Left colon (tissue), 2 donors: ENCODE measurements at regions not wholly inside any gene's neighbourhood (a gene's known extent, or its start where the extent isn't known, plus 50 kb on each side); places are given as distances from the start of the nearest gene placed in this dataset.

Source experiments
- ATAC-seq: fragments of 200-7000 bp; cut with Tn5 transposase; one replicate; pipeline ENCODE4 v1.9.1; 2020; ENCODE audit warnings: mild to moderate bottlenecking, moderate library complexity
- DNase-seq, 2 donors: peaks; one replicate each; pipeline ENCODE4 v3.0.0-alpha.2; 2020
- intact Hi-C, 2 donors: fragments of 100-400 bp; cut with DNase I in 1 of 2; cut with micrococcal nuclease in 1 of 2; formaldehyde crosslinking; loops; one replicate each; pipeline versions ENCODE4 v1.11.2 to v1.14.0; 2022; cut with DNase I, micrococcal nuclease
- donor health status: DM: no; HTN: no; CAD: no.
- donor health status: DM: yes; HTN: yes; CAD: no.

- ATAC-seq (no peak), DNase-seq (no peak)
- intact Hi-C loops, result no loop called here
These were observed 607.1 kb downstream of the KCNJ2 start for GRCh38 chr17:70776441-70776840.

DNA sequence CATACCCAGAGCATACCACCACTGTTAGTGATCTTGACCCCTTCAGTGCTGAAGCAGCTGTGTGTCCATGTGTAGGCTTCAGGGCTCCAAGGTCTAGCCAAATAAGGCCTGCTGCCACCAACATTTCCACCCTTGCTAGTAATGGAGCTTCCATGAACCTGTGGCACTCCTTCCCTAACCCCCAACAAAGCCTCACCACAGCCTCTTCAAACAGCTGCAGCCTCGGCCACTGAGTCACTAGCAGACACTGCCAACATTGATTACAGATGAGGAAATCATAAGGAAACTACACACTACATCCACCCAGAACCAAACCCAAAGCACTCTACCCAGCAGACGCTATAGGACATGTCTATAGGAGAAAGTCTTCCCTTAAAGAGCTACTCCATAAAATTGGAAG, 610.7 kb downstream of the KCNJ2 start:
- ATAC-seq (no peak), DNase-seq (no peak)
- intact Hi-C loops, result no loop called here

DNA sequence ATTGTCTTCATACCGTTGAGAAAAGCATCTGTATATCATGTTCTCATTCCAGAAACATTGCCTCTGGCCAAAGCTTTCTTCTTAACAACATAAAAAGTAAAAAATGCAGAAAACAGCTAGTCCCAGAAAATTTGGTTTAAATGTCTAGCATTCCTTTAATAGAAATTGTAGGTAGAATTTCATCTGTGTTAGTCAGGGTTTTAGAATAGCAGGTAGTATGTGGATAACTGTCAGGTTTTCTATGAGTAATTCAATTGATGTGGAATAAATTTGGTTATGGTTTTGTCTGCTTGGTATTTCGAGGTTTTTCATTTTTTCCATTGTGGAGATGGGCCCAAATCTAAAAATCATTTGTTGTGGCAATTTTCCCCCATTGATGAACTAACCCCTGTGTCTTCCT, 616.7 kb downstream of the KCNJ2 start:
- intact Hi-C loops, result no loop called here
- ATAC-seq, result no peak

DNA sequence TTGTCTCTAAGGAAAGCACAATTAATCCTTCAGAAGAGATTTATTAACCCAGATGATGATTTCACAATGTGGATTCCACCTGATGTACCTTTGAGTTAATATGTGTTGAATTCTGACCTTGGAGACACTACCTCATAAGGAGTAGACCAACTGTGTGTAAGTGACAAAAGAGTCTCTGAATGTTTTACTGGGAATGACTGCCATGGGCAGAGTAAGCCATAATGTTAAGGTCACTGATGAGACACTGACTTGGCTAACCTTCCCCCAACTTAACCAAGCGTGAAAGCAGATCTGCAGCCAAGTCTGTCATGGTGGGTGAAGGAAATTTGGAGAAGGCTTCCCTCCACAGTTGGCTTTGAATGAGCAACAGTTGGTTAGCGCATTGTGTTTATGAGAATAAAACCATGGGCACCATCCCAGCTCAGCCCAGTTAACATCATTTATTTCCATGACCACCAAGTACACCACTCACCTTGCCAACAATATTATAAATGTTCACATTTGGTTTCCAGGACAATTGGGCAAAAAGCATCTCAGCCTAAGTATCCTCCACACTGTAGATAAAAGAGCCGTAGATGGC, 618.5 kb downstream of the KCNJ2 start:
- intact Hi-C loops, result no loop called here
- DNase-seq (no peak), ATAC-seq (no peak)

More for the DNA sequence above, 616.7 kb downstream of the KCNJ2 start:
- no peak for DNase-seq

DNA sequence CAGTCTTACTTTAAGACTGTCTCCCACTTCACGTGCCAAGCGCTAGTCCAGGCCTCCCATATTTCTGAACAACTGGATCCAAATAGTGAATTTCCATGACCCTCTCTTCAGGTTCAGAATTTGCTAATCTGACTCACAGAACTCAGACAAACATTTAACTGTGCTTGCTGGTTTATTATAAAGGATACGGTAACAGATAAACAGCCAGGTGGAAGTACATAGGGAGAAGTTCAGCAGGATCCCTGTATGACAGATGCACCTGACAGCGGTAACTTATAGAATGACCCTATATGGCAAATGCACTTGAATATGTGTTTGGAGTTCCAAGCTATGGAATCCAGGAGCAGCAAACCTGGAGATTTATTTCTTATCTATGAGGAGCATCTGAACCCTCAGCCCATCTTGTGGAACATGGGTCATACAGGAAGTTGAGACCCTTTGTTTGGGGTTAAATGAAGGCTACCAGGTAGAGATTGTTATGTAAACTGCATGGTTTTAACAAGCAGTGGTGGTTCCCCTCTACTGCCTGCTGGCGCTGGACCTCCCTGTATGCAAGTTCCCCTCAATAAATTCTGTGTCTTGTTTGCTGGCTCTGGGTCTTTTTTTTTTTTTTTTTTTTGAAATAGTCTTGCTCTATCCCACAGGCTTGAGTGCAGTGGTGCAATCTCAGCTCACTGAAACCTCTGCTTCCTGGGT, 622.6 kb downstream of the KCNJ2 start:
- ATAC-seq, result no peak
- intact Hi-C loops, result no loop called here
- DNase-seq, result no peak

GRCh38 chr17:70794738-70795137, 625.4 kb downstream of the KCNJ2 start:
- DNase-seq (no peak), ATAC-seq (no peak)
- intact Hi-C loops, result no loop called here

DNA sequence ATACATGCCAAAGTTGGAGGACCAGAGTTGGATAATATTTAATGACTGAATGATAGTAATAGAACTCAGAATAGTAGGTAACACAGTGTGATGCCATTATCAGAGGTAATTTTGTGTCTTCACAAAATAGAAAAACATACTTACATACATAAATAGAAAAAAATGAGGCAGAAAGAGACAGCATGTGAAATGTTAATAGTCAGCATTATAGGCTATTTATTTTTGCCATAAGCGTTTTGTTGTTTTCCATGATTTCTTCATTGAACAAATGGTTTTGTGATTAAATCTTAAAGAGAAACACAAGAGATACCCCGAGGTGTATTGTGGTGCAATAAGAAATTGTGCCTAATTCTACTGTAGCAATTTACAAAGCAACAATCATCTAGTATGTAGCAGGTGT, 626.3 kb downstream of the KCNJ2 start:
- DNase-seq, result no peak
- intact Hi-C loops, result no loop called here
- no peak for ATAC-seq

GRCh38 chr17:70796757-70797156, 627.4 kb downstream of the KCNJ2 start:
- intact Hi-C loops, result no loop called here
- ATAC-seq, result no peak
- no peak for DNase-seq

- intact Hi-C loops, result no loop called here
- DNase-seq (no peak), ATAC-seq (no peak)
These were observed 627.8 kb downstream of the KCNJ2 start for GRCh38 chr17:70797166-70797565.

DNA sequence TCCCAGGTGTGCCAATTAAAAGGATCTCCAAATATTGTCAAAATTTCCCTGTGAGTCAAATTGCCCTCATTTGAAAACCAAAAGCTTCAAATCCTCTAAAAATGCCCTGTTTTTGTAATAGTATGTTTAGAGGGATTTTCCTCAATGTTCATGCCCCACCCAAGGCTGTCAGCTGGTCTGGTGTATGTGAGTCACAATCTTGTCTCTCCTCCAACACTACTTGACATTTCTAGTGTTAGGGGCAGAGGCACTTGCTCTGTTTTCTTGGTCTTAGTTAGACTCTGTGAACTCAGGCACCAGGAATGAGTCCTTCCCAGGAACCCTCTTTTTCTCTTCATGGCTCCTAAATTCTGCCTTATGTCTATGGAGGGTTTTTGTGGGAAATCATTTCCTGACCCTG, 634.8 kb downstream of the KCNJ2 start:
- ATAC-seq (no peak), DNase-seq (no peak)
- intact Hi-C loops, result no loop called here

DNA sequence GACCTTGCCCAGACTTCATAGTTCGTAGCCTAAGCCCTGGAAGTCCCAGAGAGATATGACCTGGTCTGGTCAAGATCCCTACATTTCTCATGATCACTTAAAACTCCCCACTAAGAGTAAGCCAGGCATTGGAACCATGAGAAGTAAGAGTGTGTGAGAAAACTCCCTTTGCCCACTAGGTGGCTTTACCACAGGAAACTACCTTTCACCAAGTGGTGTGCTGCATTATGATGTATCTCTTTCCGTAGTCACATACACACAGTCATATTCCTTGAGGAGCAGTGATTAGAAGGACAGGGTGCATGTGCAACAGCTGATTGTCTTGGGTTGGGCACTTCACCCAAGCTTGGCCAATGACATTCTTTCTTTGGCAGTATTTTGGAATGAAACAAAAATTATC, 639.3 kb downstream of the KCNJ2 start:
- ATAC-seq (peak; percentile 35), DNase-seq (no peak)
- intact Hi-C loops, result no loop called here

DNA sequence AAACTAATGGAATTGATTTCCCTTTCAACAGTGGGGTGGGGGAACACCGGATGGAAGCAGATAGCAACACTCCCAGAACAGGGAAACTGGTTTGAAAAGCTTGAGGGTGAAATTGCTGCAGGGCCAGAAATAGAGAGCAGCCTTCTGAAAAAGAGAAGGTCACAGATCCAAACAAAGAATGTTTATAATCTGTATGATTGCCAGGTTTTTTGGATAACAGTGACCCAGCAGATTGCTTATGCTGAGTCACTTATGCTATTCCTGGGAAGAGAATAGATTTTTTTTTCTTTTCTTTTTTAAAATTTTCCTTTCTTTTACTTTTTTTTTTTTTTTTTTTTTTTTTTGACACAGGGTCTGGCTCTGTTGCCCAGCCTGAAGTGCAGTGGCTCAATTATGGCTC, 641.3 kb downstream of the KCNJ2 start:
- intact Hi-C loops, result no loop called here
- no peak for ATAC-seq
- no peak for DNase-seq

DNA sequence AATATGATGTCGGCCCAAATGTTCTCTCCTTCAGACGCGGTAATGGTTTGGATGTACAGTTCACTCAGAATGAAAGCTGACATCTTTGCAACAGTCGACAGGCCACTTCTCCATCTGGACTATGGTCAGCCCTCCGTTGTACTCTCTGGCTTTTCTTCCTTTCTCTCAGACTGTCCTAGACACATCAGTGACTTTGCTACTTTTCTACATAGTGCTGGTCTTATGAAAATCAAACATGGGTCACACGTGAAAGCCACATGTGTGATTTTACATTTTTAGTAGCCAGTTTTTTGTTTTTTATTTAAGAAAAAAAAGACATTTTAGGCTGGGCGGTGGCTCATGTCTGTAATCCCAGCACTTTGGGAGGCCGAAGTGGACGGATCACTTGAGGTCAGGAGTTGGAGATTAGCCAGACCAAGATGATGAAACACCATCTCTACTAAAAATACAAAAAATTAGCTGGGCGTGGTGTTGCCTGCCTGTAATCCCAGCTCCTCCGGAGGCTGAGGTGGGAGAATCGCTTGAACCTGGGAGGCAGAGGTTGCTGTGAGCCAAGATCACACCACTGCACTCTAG, 644.1 kb downstream of the KCNJ2 start:
- ATAC-seq, result no peak
- intact Hi-C loops, result no loop called here
- DNase-seq, result no peak

DNA sequence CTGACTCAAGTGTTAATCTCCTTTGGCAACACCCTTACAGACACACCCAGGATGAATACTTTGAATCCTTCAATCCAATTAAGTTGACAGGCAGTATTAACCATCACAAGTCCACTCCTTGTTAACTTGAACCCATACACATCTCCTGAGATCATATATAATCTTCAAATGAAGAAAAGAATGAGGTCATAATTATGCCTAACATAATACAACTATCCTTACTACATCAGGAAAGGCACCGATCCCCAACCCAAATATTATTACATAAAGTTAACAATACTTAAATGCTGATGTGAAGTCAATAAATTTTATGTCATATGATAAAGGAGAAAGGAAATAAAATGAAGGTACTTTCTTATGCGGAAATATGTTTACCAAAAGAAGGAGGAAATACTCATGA, 649.9 kb downstream of the KCNJ2 start:
- no peak for DNase-seq
- intact Hi-C loops, result no loop called here
- ATAC-seq, result no peak

GRCh38 chr17:70820276-70820675, 650.9 kb downstream of the KCNJ2 start:
- DNase-seq, result no peak
- intact Hi-C loops, result no loop called here
- no peak for ATAC-seq

GRCh38 chr17:70825321-70826125, 656.2 kb downstream of the KCNJ2 start:
- no peak for DNase-seq
- no peak for ATAC-seq
- intact Hi-C loops, result no loop called here

GRCh38 chr17:70829876-70830275, 660.5 kb downstream of the KCNJ2 start:
- intact Hi-C loops, result no loop called here
- ATAC-seq (no peak), DNase-seq (no peak)

DNA sequence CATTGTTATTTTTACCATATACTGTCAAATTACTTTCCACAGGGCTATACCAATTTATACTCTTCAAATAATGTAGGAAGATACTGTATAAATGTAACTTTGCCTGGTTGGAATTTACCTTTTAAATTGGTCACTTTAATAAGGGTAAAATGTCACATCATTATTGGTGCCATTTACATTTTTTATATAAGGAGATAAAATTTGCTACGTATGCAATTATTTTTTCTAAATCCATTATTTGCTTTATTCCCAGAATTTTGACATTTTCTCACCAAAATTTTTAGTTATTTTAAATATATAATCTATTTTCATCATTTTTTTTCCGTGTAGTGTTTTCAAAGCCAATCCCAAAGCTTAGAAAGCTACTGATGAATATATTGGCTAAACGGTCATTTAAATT, 664.7 kb downstream of the KCNJ2 start:
- ATAC-seq (no peak), DNase-seq (no peak)
- intact Hi-C loops, result no loop called here

GRCh38 chr17:70848785-70849184, 679.5 kb downstream of the KCNJ2 start:
- intact Hi-C loops, result no loop called here
- DNase-seq (no peak), ATAC-seq (no peak)

- intact Hi-C loops, result no loop called here
- ATAC-seq (no peak), DNase-seq (no peak)
These were observed 686.2 kb downstream of the KCNJ2 start for GRCh38 chr17:70855401-70856054.
